ENCODE measurements at regions not wholly inside any gene's neighbourhood (a gene's known extent, or its start where the extent isn't known, plus 50 kb on each side); places are given as distances from the start of the nearest gene placed in this dataset.

DNA sequence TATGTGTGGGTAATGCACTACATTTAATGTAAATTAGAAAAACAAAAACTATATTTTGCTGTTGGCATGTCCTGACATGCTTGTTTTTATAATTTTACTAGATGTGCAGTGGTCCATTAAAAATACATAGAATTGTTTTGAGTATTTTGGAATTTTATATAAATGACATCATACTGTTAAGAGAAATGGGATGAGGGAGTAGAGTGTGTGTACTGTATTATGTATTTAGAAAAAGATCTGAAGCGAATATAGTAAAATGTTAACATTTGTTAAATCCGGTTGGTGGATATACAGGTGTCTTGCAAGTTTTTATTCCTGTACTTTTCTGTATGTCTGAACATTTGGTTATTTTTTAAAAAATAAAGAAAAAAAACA, 288.4 kb upstream of the SATB1 start:
- TF ChIP-seq, protein P1, sequence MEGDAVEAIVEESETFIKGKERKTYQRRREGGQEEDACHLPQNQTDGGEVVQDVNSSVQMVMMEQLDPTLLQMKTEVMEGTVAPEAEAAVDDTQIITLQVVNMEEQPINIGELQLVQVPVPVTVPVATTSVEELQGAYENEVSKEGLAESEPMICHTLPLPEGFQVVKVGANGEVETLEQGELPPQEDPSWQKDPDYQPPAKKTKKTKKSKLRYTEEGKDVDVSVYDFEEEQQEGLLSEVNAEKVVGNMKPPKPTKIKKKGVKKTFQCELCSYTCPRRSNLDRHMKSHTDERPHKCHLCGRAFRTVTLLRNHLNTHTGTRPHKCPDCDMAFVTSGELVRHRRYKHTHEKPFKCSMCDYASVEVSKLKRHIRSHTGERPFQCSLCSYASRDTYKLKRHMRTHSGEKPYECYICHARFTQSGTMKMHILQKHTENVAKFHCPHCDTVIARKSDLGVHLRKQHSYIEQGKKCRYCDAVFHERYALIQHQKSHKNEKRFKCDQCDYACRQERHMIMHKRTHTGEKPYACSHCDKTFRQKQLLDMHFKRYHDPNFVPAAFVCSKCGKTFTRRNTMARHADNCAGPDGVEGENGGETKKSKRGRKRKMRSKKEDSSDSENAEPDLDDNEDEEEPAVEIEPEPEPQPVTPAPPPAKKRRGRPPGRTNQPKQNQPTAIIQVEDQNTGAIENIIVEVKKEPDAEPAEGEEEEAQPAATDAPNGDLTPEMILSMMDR (IDR thresholded peaks at IDR 0.05): no peak
- TF ChIP-seq EP300 (IDR thresholded peaks at IDR 0.05) (no peak), POLR2AphosphoS5 (IDR thresholded peaks at IDR 0.05) (no peak)

Data from suprapubic skin (tissue), 4 donors.